ENCODE measurements at regions not wholly inside any gene's neighbourhood (a gene's known extent, or its start where the extent isn't known, plus 50 kb on each side); places are given as distances from the start of the nearest gene placed in this dataset.

GRCh38 chr3:117019082-117019713, 309.6 kb downstream of the TUSC7 start:
- Histone ChIP-seq H3K79me2 (replicated peaks; ENCODE audit: insufficient read depth) (no peaks in the 10 kb centered on the region), H3K9me2 (ENCODE audit: insufficient read depth) (no peaks in the 10 kb centered on the region), H4K20me1 (replicated peaks; ENCODE audit: insufficient read depth) (no peaks in the 10 kb centered on the region), H3K36me3 (ENCODE audit: insufficient read depth) (no peaks in the 10 kb centered on the region), H3K4me2 (no peak overlapping the region), H3K4me3 (no peak overlapping the region), H3F3A (replicated peaks; ENCODE audit: low read depth) (no peaks in the 10 kb centered on the region), H2AFZ (no peak overlapping the region), H3K27me3 (ENCODE audit: insufficient read depth) (no peaks in the 10 kb centered on the region), H3K27ac (ENCODE audit: low read depth) (no peak overlapping the region), H3K4me1 (ENCODE audit: insufficient read depth) (no peaks in the 10 kb centered on the region; the same call in 1 of the 2 replicates)
- peak; percentile 82 for ATAC-seq
- Mint-ChIP-seq H3K9me3 (no peaks in the 10 kb centered on the region), H3K27me3 (ENCODE audit: insufficient read depth, low read depth, poor library complexity) (peaks cover 3% of the 10 kb centered on the region), H3K27ac (no peak overlapping the region), H3K36me3 (ENCODE audit: low read depth) (no peaks in the 10 kb centered on the region), H3K4me1 (peaks cover 29% of the 10 kb centered on the region), H3K4me3 (no peak overlapping the region)
- TF ChIP-seq CTCF (conservative IDR thresholded peaks at IDR 0.05; ENCODE audit: low read depth in 2 of 2) (peak; percentile 93 to 96), EZH2phosphoT487 (IDR thresholded peaks at IDR 0.05; ENCODE audit: unreplicated experiment) (no peak)
- DNase-seq (ENCODE audit: low spot score) = peak; percentile 91

GRCh38 chr3:117026401-117026800, 316.8 kb downstream of the TUSC7 start:
- peaks cover 9% of the 10 kb centered on the region; the same call in 2 of the 3 replicates for H3K9me3 Mint-ChIP-seq
- no peak overlapping the region for H3K4me3 Mint-ChIP-seq
- no peaks in the 10 kb centered on the region for H3F3A ChIP-seq (replicated peaks; ENCODE audit: low read depth)
- H2AFZ ChIP-seq = no peak overlapping the region
- H3K36me3 Mint-ChIP-seq (ENCODE audit: low read depth) = peaks cover 4% of the 10 kb centered on the region; the same call in 1 of the 3 replicates
- H3K27me3 ChIP-seq (ENCODE audit: insufficient read depth) = 0 out of 2 replicates have a peak, but pooled peaks cover 5% of the 10 kb centered on the region
- DNase-seq (ENCODE audit: low spot score) = no peak
- H3K27ac ChIP-seq (ENCODE audit: low read depth) = no peak overlapping the region
- no peaks in the 10 kb centered on the region for H3K9me2 ChIP-seq (ENCODE audit: insufficient read depth)
- no peaks in the 10 kb centered on the region for H3K79me2 ChIP-seq (replicated peaks; ENCODE audit: insufficient read depth)
- no peak overlapping the region for H3K4me3 ChIP-seq
- ATAC-seq = no peak
- H3K4me1 Mint-ChIP-seq = no peaks in the 10 kb centered on the region
- no peaks in the 10 kb centered on the region for H4K20me1 ChIP-seq (replicated peaks; ENCODE audit: insufficient read depth)
- H3K36me3 ChIP-seq (ENCODE audit: insufficient read depth) = no peaks in the 10 kb centered on the region
- H3K27me3 Mint-ChIP-seq (ENCODE audit: insufficient read depth, low read depth, poor library complexity) = peaks cover 4% of the 10 kb centered on the region
- H3K27ac Mint-ChIP-seq = no peak overlapping the region
- no peak overlapping the region for H3K4me2 ChIP-seq
- H3K4me1 ChIP-seq (ENCODE audit: insufficient read depth) = no peaks in the 10 kb centered on the region
- TF ChIP-seq EZH2 (IDR thresholded peaks at IDR 0.05; ENCODE audit: low read depth, unreplicated experiment) (no peak), CREB1 (CRISPR knock-in tag; IDR thresholded peaks at IDR 0.05; ENCODE audit: low read depth) (no peak), CTCF (conservative IDR thresholded peaks at IDR 0.05; ENCODE audit: low read depth in 2 of 2) (no peak), JUNB (IDR thresholded peaks at IDR 0.05; ENCODE audit: unreplicated experiment) (no peak), ZNF462 (CRISPR knock-in tag; IDR thresholded peaks at IDR 0.05) (no peak), ZNF331 (CRISPR knock-in tag; IDR thresholded peaks at IDR 0.05; ENCODE audit: low read depth) (no peak), EZH2phosphoT487 (IDR thresholded peaks at IDR 0.05; ENCODE audit: unreplicated experiment) (no peak)

Data from GM23338 (cell line).